K562 (cell line): ENCODE measurements at regions not wholly inside any gene's neighbourhood (a gene's known extent, or its start where the extent isn't known, plus 50 kb on each side); places are given as distances from the start of the nearest gene placed in this dataset.

Experiments used
- ATAC-seq: fragments of 200-7000 bp; cut with Tn5 transposase; 3 replicates; pipeline ENCODE4 v1.9.1; 2020; ENCODE audit warnings: moderate library complexity
- BruUV-seq: library from RNA; stranded (reverse); fragments of 400-500 nt; replicated peaks from 2 replicates; lab custom pipeline; 2021; lab: Mats Ljungman, UMichigan
- CTCF ChIA-PET: fragments of 300-600 bp; formaldehyde crosslinking; extraction: SDS; loops from one replicate; lab custom pipeline; 2021; ENCODE audit warnings: low intra/inter-chr PET ratio; lab: Yijun Ruan, JAX
- POLR2A ChIA-PET: fragments of 300-600, 350-650 bp; sonication (Branson Sonifier 250); formaldehyde crosslinking; extraction: SDS; loops from one replicate; lab custom pipeline; 2021; ENCODE audit warnings: antibody characterized with exemption, inconsistent platforms; lab: Yijun Ruan, JAX
- DNase-seq, 4 experiments: peaks; one replicate each; pipeline versions ENCODE4 v3.0.0 to v3.0.0-alpha.2; 2011 to 2018; ENCODE audit warnings: low spot score in 3 of 4, mixed read lengths in 3 of 4; ENCODE audit errors: extremely low read depth in 1 of 4
- FAIRE-seq: peaks from 2 replicates; lab custom pipeline; 2011; peaks lifted over from hg19 to GRCh38; lab: Jason Lieb, UNC
- H2AFZ ChIP-seq: 2 replicates; pipeline ENCODE4 v1.6.0; 2011; ENCODE audit warnings: low read depth, low read length, control low read depth, inconsistent platforms
- H3K27ac ChIP-seq: fragments of 200-600 bp; 3 replicates; pipeline ENCODE4 v1.8.0; 2011; ENCODE audit warnings: low read depth, mild to moderate bottlenecking, control low read depth, inconsistent platforms, low read length, moderate library complexity, mixed read lengths; ENCODE audit errors: extremely low read depth
- H3K27me3 ChIP-seq, 2 experiments: fragments of 300-600 bp in 1 of 2; 2 replicates in 1 of 2; 3 replicates in 1 of 2; pipeline versions ENCODE4 v1.6.0 to v1.8.0; 2011; ENCODE audit warnings: inconsistent platforms in 2 of 2, low read length in 2 of 2, mild to moderate bottlenecking in 1 of 2, mixed read lengths in 1 of 2, moderate library complexity in 1 of 2; ENCODE audit not compliant: control insufficient read depth in 2 of 2, insufficient read depth in 2 of 2
- H3K36me3 ChIP-seq: fragments of 300-600 bp; 3 replicates; pipeline ENCODE4 v1.8.0; 2011; ENCODE audit warnings: mild to moderate bottlenecking, low read length, inconsistent platforms; ENCODE audit not compliant: control insufficient read depth, insufficient read depth
- H3K4me1 ChIP-seq, 2 experiments: fragments of 200-600 bp in 1 of 2; replicated peaks in 1 of 2; 2 replicates in 1 of 2; 3 replicates in 1 of 2; pipeline versions ENCODE4 v1.5.1 to v1.8.0; 2011; ENCODE audit warnings: inconsistent platforms in 2 of 2, low read length in 2 of 2, mild to moderate bottlenecking in 1 of 2, mixed read lengths in 1 of 2, moderate library complexity in 1 of 2; ENCODE audit not compliant: control insufficient read depth in 2 of 2, insufficient read depth in 2 of 2
- H3K4me2 ChIP-seq: 2 replicates; pipeline ENCODE4 v1.6.1; 2011; ENCODE audit warnings: low read length, control low read depth, inconsistent platforms, mixed read lengths; ENCODE audit not compliant: insufficient read depth
- H3K4me3 ChIP-seq: fragments of 200-600 bp; sonication (generic), shearing (Covaris generic); 2 replicates; pipeline ENCODE4 v1.5.1; 2016; ENCODE audit warnings: control low read depth, inconsistent platforms
- H3K79me2 ChIP-seq: fragments of 200-600 bp; 3 replicates; pipeline ENCODE4 v1.8.0; 2011; ENCODE audit warnings: low read length, inconsistent platforms; ENCODE audit not compliant: control insufficient read depth, insufficient read depth
- H3K9ac ChIP-seq, 2 experiments: 2 replicates each; pipeline versions ENCODE4 v1.6.0 to v1.6.1; 2011; ENCODE audit warnings: low read depth in 2 of 2, low read length in 2 of 2, control low read depth in 1 of 2, inconsistent platforms in 1 of 2, mild to moderate bottlenecking in 1 of 2, mixed read lengths in 1 of 2; ENCODE audit not compliant: insufficient read depth in 1 of 2
- H3K9me1 ChIP-seq: one replicate; pipeline ENCODE4 v1.6.0; 2011; ENCODE audit warnings: inconsistent platforms, mild to moderate bottlenecking, low read length, moderate library complexity; ENCODE audit not compliant: control insufficient read depth, insufficient read depth
- H3K9me3 ChIP-seq: replicated peaks from 2 replicates; pipeline ENCODE4 v1.5.1; 2011; ENCODE audit warnings: low read depth, low read length, inconsistent platforms; ENCODE audit not compliant: control insufficient read depth, insufficient read depth
- H4K20me1 ChIP-seq: replicated peaks from 2 replicates; pipeline ENCODE4 v1.6.1; 2011; ENCODE audit warnings: low read length, inconsistent platforms, mixed read lengths; ENCODE audit not compliant: control insufficient read depth, insufficient read depth
- CBFA2T2 ChIP-seq: fragments of 450-650 bp; conservative IDR thresholded peaks from 2 replicates; pipeline ENCODE4 v1.6.1; 2017; ENCODE audit warnings: mild to moderate bottlenecking
- CBX3 ChIP-seq, 2 experiments: IDR thresholded peaks; 1 replicate in 1 of 2; 2 replicates in 1 of 2; pipeline ENCODE4 v1.6.1; 2012; ENCODE audit warnings: inconsistent platforms in 2 of 2, low read length in 2 of 2, borderline replicate concordance in 1 of 2, control low read depth in 1 of 2
- ELK3 ChIP-seq: fragments of 450-650 bp; formaldehyde crosslinking; IDR thresholded peaks from 2 replicates; pipeline ENCODE4 v1.4.0; 2020; ENCODE audit warnings: mild to moderate bottlenecking
- GTF2E2 ChIP-seq: fragments of 200-800 bp; sonication (Bioruptor generic); IDR thresholded peaks from 2 replicates; pipeline ENCODE4 v1.6.1; 2016; ENCODE audit warnings: missing genetic modification characterization, missing compliant biosample characterization
- HMG20A ChIP-seq: fragments of 450-650 bp; formaldehyde crosslinking; conservative IDR thresholded peaks from 2 replicates; pipeline ENCODE4 v1.4.0; 2020; ENCODE audit warnings: mild to moderate bottlenecking, mixed read lengths
- IRF9 ChIP-seq: fragments of 450-650 bp; IDR thresholded peaks from 2 replicates; pipeline ENCODE4 v1.6.1; 2016; ENCODE audit warnings: missing biosample characterization, missing genetic modification characterization
- MAFG ChIP-seq: fragments of 450-650 bp; conservative IDR thresholded peaks from 2 replicates; pipeline ENCODE4 v1.6.1; 2016; ENCODE audit warnings: missing genetic modification characterization, missing compliant biosample characterization
- NR0B1 ChIP-seq: fragments of 450-650 bp; IDR thresholded peaks from one replicate; pipeline ENCODE4 v1.6.1; 2018; ENCODE audit warnings: mild to moderate bottlenecking, moderate library complexity; ENCODE audit not compliant: partially characterized antibody
- POLR2A ChIP-seq: fragments of 450-650 bp; conservative IDR thresholded peaks from 2 replicates; pipeline ENCODE4 v1.6.1; 2016
- RAD21 ChIP-seq, 2 experiments: fragments of 250-450 bp in 1 of 2; fragments of 450-650 bp in 1 of 2; sonication (Bioruptor Pico) in 1 of 2; formaldehyde crosslinking in 1 of 2; IDR thresholded peaks in 1 of 2; conservative IDR thresholded peaks in 1 of 2; 2 replicates each; pipeline versions ENCODE4 v1.4.0 to v1.8.0; 2020 to 2022; ENCODE audit warnings: mild to moderate bottlenecking in 2 of 2, moderate library complexity in 1 of 2
- RFX1 ChIP-seq: fragments of 450-650 bp; IDR thresholded peaks from 2 replicates; pipeline ENCODE4 v1.6.1; 2016; ENCODE audit warnings: mild to moderate bottlenecking, moderate library complexity
- SMAD2 ChIP-seq: fragments of 150-350 bp; IDR thresholded peaks from 2 replicates; pipeline ENCODE4 v1.6.1; 2014; ENCODE audit warnings: low read depth, mild to moderate bottlenecking, low read length
- ZBTB11 ChIP-seq, 3 experiments: fragments of 200-800 bp in 1 of 3; fragments of 250-450 bp in 1 of 3; fragments of 450-650 bp in 1 of 3; sonication (Bioruptor Pico) in 1 of 3; sonication (Bioruptor generic) in 1 of 3; formaldehyde crosslinking in 1 of 3; IDR thresholded peaks; 2 replicates each; pipeline versions ENCODE4 v1.6.1 to v1.8.0; 2016 to 2022; ENCODE audit warnings: mild to moderate bottlenecking in 2 of 3, missing genetic modification characterization in 2 of 3, missing compliant biosample characterization in 1 of 3, moderate library complexity in 1 of 3
- ZC3H4 ChIP-seq: sonication (generic); formaldehyde crosslinking; IDR thresholded peaks from 2 replicates; pipeline ENCODE4 v1.9.0; 2021; ENCODE audit warnings: missing genetic modification reagents, borderline replicate concordance
- ZFX ChIP-seq: sonication (generic); formaldehyde crosslinking; IDR thresholded peaks from 2 replicates; pipeline ENCODE4 v1.8.0; 2022; ENCODE audit warnings: mild to moderate bottlenecking, missing genetic modification reagents, moderate library complexity
- ZNF12 ChIP-seq: sonication (generic); formaldehyde crosslinking; IDR thresholded peaks from 2 replicates; pipeline ENCODE4 v1.4.0; 2020; ENCODE audit warnings: mild to moderate bottlenecking, missing genetic modification reagents
- ZNF224 ChIP-seq: sonication (generic); formaldehyde crosslinking; IDR thresholded peaks from 2 replicates; pipeline ENCODE4 v1.8.0; 2022; ENCODE audit warnings: mild to moderate bottlenecking, missing genetic modification reagents
- ZNF507 ChIP-seq: conservative IDR thresholded peaks from 2 replicates; pipeline ENCODE4 v1.6.1; 2017; ENCODE audit warnings: missing genetic modification characterization, missing compliant biosample characterization
- WGBS: fragments of 100-300 bp; shearing (Covaris generic); methylation state at CpG from one replicate; pipeline ENCODE4 v1.1.6; 2016; ENCODE audit warnings: low coverage, mixed read lengths; ENCODE audit not compliant: insufficient coverage; ENCODE audit errors: missing lambda C conversion rate; 5-methylcytosine and 5-hydroxymethylcytosine counted together
- in situ Hi-C: fragments of 300-500 bp; cut with MboI; formaldehyde crosslinking; loops from 4 replicates; pipeline ENCODE4 v1.15.0; 2018; ENCODE audit warnings: inconsistent platforms, mixed read lengths
- intact Hi-C: fragments of 100-400 bp; cut with micrococcal nuclease; formaldehyde crosslinking; loops from 2 replicates; pipeline ENCODE4 v1.14.2; 2022

- no peak overlapping the region for H3K9ac ChIP-seq
- intact Hi-C loops (no loop called here), in situ Hi-C loops (no loop called here)
- no peak overlapping the region for H2AFZ ChIP-seq
- H3K36me3 ChIP-seq, result no peaks in the 10 kb centered on the region
- H3K4me1 ChIP-seq, result no peaks in the 10 kb centered on the region
- no peaks in the 10 kb centered on the region; a peak in 1 of 5 replicates for H3K27me3 ChIP-seq
- no peak overlapping the region for H3K27ac ChIP-seq
- H4K20me1 ChIP-seq, result no peaks in the 10 kb centered on the region
- FAIRE-seq, result no peak
- ChIA-PET POLR2A (no interaction called here), CTCF (no interaction called here)
- no peaks in the 10 kb centered on the region for H3K9me3 ChIP-seq
- no peak overlapping the region for H3K4me3 ChIP-seq
- no TSS peak for BruUV-seq
- no peak for ATAC-seq
- no peaks in the 10 kb centered on the region for H3K9me1 ChIP-seq
- no peak for DNase-seq
- WGBS, result 0% methylated on average over 2 of the region's 2 CpGs
- no peak overlapping the region for H3K4me2 ChIP-seq
- no peaks in the 10 kb centered on the region for H3K79me2 ChIP-seq
- TF ChIP-seq ZFX (CRISPR knock-in tag) (no peak), GTF2E2 (tag) (no peak), SMAD2 (no peak), MAFG (tag) (no peak), POLR2A (no peak), ZC3H4 (CRISPR knock-in tag) (no peak), RAD21 (CRISPR knock-in tag; conservative IDR thresholded peaks at IDR 0.05 in 1 of 2, IDR thresholded peaks at IDR 0.05 in 1 of 2) (no peak), NR0B1 (no peak), CBX3 (IDR thresholded peaks at IDR 0.05; ENCODE audit: borderline replicate concordance in 1 of 2, low read length in 2 of 2) (no peak), ZBTB11 (CRISPR knock-in tag; IDR thresholded peaks at IDR 0.05) (no peak), ZNF224 (no peak), CBFA2T2 (no peak), IRF9 (tag) (no peak), HMG20A (CRISPR knock-in tag) (no peak), ZNF12 (no peak), RFX1 (no peak), ELK3 (CRISPR knock-in tag) (no peak), ZNF507 (tag) (no peak)
Measured at GRCh38 chr2:23250371-23250770, 134.6 kb upstream of the KLHL29 start.
